ENCODE measurements at regions not wholly inside any gene's neighbourhood (a gene's known extent, or its start where the extent isn't known, plus 50 kb on each side); places are given as distances from the start of the nearest gene placed in this dataset.

DNA sequence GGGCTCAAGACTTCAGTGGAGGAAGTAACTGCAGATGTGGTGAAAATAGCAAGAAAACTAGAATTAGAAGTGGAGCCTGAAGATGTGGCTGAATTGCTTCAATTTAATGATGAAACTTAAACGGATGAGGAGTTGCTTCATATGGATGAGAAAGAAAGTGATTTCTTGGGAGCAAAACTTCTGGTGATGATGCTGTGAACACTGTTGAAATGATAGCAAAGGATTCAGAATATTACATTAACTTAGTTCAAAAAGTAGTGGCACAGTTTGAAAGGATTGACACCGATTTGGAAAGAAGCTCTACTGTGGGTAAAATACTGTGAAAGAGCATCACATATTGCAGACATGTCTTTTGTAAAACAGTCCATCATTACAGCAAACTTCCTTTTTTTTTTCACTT, 638.0 kb downstream of the NYAP2 start:
- H3K4me3 Mint-ChIP-seq: no peak overlapping the region
- H3K27me3 Mint-ChIP-seq: peaks cover 6 to 10% (median 8%) of the 10 kb centered on the region in 3 donors
- H3K27ac Mint-ChIP-seq: no peak overlapping the region
- H3K9me3 Mint-ChIP-seq: peaks cover 0 to 4% (median 0%) of the 10 kb centered on the region in 7 donors
- DNase-seq (no peak), ATAC-seq (ENCODE audit: low read depth in 2 of 2) (no peak)
- H3K4me1 Mint-ChIP-seq: no peaks in the 10 kb centered on the region
- no peaks in the 10 kb centered on the region for H3K36me3 Mint-ChIP-seq

GRCh38 chr2:226031647-226032501, 632.4 kb downstream of the NYAP2 start:
- Mint-ChIP-seq H3K4me3 (peak overlapping the region in 7 of 8 donors; percentile 69 to 92 (median 87)), H3K27ac (no peak overlapping the region), H3K36me3 (no peaks in the 10 kb centered on the region), H3K27me3 (peaks cover 20 to 33% (median 24%) of the 10 kb centered on the region in 3 donors), H3K4me1 (peaks cover 18 to 23% (median 20%) of the 10 kb centered on the region in 3 donors), H3K9me3 (peaks cover 0 to 4% (median 0%) of the 10 kb centered on the region in 7 donors)
- DNase-seq: no peak
- no peak for ATAC-seq (ENCODE audit: low read depth in 2 of 2)

DNA sequence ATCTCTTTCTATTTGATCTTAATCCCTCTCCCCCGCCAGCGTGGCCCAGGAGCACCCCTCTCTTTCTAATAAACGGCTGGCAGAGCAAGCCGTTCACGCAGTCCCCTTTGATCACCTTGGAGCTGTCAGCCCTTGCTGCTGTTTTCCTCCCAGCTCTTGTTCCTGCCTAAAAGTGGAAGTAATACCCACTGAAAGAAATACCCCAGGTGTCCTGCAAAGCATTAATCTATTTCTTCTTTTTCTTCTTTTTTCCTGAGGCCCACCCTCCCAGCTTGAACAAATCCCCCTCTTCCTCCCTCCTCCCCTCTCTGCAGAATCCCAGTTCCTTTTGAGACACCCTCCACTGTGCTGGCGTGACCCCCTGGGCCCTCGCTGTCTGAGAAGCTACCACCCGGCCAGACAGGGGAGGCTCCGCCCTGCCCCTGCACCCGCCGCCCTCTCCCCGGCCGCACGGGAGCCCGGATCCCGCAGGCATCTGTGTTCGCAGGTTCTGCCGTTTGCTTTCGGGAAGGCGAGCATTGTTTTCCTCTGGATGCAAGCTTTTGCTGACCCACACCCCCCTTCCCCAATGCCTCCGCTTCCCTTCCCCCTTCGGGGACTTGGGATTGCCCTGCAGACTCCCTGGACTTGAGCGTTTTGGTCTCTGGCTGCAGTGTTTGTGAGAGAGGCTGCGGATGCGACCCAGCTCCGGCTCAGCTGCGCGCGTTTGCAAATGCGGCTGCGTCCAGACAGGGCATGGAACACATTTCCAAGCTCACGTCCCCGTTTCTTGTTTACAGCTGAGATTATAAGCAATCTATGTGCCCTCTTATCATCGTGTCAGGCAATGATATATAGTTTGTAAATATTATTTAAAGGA, 631.5 kb downstream of the NYAP2 start:
- peak; percentile 3 for DNase-seq
- peaks cover 0 to 4% (median 0%) of the 10 kb centered on the region in 7 donors for H3K9me3 Mint-ChIP-seq
- H3K4me1 Mint-ChIP-seq: peaks cover 18 to 23% (median 20%) of the 10 kb centered on the region in 3 donors
- H3K36me3 Mint-ChIP-seq: no peaks in the 10 kb centered on the region
- ATAC-seq (ENCODE audit: low read depth in 2 of 2): peak; percentile 59 to 73
- H3K27ac Mint-ChIP-seq: peak overlapping the region in 4 of 6 donors; percentile 20 to 73 (median 47)
- H3K27me3 Mint-ChIP-seq: peaks cover 20 to 33% (median 28%) of the 10 kb centered on the region in 3 donors
- peak overlapping the region; percentile 69 to 92 (median 83) for H3K4me3 Mint-ChIP-seq

DNA sequence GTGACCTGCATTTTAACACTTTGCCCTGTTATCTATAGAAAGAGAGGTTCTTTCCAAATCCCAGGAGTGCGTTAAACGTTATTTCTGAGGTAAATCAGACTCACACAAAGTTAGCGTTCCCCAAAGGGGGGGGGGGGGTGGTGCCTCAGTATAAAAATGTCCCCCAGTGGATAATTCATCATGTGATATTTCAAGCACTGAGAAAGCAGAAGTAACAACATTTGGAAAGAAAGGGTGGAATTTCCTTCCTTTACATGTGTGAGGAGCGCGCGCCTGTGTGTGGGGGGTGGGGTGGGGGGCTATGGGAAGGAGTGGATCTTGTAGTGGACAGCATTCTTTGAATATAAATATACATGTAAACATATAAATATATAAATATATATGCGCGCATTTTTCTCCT, 630.9 kb downstream of the NYAP2 start:
- peak; percentile 40 to 67 for ATAC-seq (ENCODE audit: low read depth in 2 of 2)
- Mint-ChIP-seq H3K27me3 (peaks cover 20 to 33% (median 29%) of the 10 kb centered on the region in 3 donors), H3K36me3 (no peaks in the 10 kb centered on the region), H3K27ac (no peak overlapping the region), H3K9me3 (peaks cover 0 to 4% (median 0%) of the 10 kb centered on the region in 7 donors), H3K4me3 (peak overlapping the region; percentile 39 to 92 (median 78)), H3K4me1 (peaks cover 18 to 23% (median 20%) of the 10 kb centered on the region in 3 donors)
- DNase-seq: no peak

DNA sequence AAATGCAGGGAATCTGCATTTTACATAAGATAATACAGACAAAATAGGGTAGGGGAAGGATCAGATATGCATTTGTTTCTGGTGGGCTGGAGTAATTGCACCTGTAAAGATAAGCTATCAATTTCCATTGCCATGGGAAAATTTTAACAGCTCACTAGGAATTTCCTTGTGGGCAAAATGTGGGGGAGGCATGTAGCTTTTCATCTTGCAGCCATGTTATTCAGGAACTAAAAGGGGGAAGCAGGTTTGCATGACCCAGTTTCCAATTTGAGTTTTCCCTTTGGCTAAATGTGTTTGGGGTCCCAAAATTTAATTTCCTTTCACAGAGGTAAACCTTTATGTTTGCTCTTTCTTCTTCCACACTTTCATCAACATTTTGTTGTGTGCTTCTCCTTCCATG, 624.4 kb downstream of the NYAP2 start:
- no peaks in the 10 kb centered on the region for H3K4me1 Mint-ChIP-seq
- H3K27me3 Mint-ChIP-seq: peaks cover 0 to 6% (median 0%) of the 10 kb centered on the region in 3 donors
- H3K36me3 Mint-ChIP-seq: peaks cover 0 to 3% of the 10 kb centered on the region in 2 donors
- H3K9me3 Mint-ChIP-seq: peaks cover 2 to 6% (median 5%) of the 10 kb centered on the region in 7 donors
- DNase-seq: no peak
- H3K27ac Mint-ChIP-seq: no peak overlapping the region
- H3K4me3 Mint-ChIP-seq: no peak overlapping the region
- no peak for ATAC-seq (ENCODE audit: low read depth in 2 of 2)

DNA sequence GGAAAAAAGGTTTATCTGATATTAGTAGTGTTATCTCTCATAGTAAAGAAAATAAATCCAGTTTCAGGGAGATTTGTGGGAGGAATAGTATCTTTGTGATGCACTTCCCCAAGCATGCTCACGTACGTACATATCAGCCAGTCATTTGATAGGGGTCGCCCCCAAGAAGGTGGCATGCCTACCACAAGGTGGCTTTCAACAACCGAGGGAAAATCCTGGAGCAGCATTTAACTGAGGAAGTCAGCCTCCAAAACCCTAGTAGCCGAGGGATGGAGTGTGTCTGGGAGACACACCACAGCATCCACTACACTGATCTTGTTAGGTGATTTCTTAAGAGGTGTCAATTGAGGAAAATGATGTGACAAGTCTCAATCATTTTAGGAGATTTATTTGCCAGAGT, 623.9 kb downstream of the NYAP2 start:
- ATAC-seq (ENCODE audit: low read depth in 2 of 2) (no peak), DNase-seq (no peak)
- Mint-ChIP-seq H3K4me3 (no peak overlapping the region), H3K27ac (no peak overlapping the region), H3K27me3 (peaks cover 0 to 6% (median 0%) of the 10 kb centered on the region in 3 donors), H3K36me3 (peaks cover 0 to 4% of the 10 kb centered on the region in 2 donors), H3K4me1 (no peaks in the 10 kb centered on the region), H3K9me3 (peaks cover 5 to 12% (median 6%) of the 10 kb centered on the region in 7 donors)

DNA sequence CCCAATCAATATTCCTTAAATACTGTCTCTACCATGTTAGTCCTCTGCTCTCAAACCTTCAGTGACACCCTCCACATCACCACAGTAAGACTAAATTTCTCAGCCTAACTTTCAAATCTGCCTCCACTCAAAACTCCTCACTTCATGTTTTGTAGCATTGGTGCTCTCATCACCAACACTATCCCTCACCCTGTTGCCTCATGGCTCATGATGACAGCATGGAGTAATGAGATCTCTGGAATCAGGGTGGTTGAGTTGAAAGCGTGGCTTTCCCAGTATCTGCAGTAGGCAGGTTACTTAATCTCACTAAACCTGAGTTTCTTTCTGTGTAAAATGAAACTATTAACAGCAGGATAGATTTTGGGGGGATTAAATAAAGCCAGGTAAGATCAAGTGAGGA, 621.4 kb downstream of the NYAP2 start:
- no peak for ATAC-seq (ENCODE audit: low read depth in 2 of 2)
- Mint-ChIP-seq H3K9me3 (peaks cover 5 to 22% (median 10%) of the 10 kb centered on the region in 7 donors), H3K36me3 (peaks cover 0 to 4% of the 10 kb centered on the region in 2 donors), H3K4me3 (no peak overlapping the region), H3K27ac (no peak overlapping the region), H3K27me3 (peaks cover 0 to under 1% (median 0%) of the 10 kb centered on the region in 3 donors), H3K4me1 (no peaks in the 10 kb centered on the region)
- DNase-seq: no peak

DNA sequence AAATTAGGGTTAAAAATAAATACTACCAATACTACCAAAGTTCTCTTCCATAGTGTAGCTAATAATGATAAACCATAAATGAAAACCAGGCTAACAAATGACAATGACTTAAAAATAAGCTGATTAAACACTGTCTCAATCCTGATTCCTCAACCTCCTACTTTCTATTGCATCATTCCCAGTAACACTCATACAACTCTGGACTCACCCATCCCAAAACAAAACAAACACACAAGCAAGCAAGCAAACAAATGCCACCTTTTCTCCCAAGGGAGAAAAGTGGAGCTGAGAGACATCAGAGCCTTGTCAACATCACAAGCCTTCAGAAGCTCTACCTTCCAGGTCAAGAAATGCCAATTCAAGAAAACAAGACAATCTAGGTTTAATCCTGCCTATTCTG, 620.7 kb downstream of the NYAP2 start:
- Mint-ChIP-seq H3K4me3 (no peak overlapping the region), H3K36me3 (peaks cover 0 to 4% of the 10 kb centered on the region in 2 donors), H3K9me3 (peaks cover 5 to 22% (median 10%) of the 10 kb centered on the region in 7 donors), H3K27me3 (no peaks in the 10 kb centered on the region), H3K27ac (no peak overlapping the region), H3K4me1 (no peaks in the 10 kb centered on the region)
- ATAC-seq (ENCODE audit: low read depth in 2 of 2) (no peak), DNase-seq (no peak)

DNA sequence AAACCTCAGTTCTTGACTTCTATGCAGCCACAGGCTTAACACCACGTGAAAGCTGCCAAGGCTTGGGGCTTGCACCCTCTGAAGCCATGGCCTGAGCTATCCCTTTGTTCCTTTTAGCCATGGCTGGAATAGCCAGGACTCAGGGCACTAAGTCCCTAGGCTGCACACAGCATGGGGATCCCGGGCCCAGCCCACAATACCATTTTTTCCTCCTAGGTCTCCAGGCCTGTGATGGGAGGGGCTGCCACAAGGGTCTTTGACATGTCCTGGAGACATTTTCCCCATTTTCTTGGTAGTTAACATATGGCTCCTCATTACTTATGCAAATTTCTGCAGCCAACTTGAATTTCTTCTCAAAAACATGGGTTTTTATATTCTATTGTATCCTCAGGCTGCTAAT, 619.1 kb downstream of the NYAP2 start:
- Mint-ChIP-seq H3K4me3 (no peak overlapping the region), H3K9me3 (peaks cover 5 to 22% (median 10%) of the 10 kb centered on the region in 7 donors), H3K36me3 (peaks cover 0 to 4% of the 10 kb centered on the region in 2 donors), H3K27ac (no peak overlapping the region), H3K27me3 (no peaks in the 10 kb centered on the region), H3K4me1 (no peaks in the 10 kb centered on the region)
- DNase-seq (no peak), ATAC-seq (ENCODE audit: low read depth in 2 of 2) (no peak)

DNA sequence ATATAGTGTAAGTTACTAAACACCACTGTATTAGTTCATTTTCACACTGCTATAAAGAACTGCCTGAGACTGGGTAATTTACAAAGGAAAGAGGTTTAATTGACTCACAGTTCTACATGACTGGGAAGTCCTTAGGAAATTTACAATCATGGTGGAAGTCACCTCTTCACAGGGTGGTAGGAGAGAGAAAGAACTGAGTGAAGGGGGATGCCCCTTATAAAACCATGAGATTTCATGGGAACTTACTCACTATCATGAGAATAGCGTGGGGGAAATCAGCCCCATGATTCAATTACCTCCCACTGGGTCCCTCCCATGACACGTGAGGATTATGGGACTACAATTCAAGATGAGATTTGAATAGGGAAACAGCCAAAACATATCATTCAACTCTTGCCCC, 618.0 kb downstream of the NYAP2 start:
- ATAC-seq (ENCODE audit: low read depth in 2 of 2): no peak
- Mint-ChIP-seq H3K4me1 (no peaks in the 10 kb centered on the region), H3K27me3 (no peaks in the 10 kb centered on the region), H3K36me3 (peaks cover 0 to 4% of the 10 kb centered on the region in 2 donors), H3K4me3 (peak overlapping the region in 1 of 8 donors; percentile 49), H3K27ac (no peak overlapping the region), H3K9me3 (peaks cover 5 to 22% (median 10%) of the 10 kb centered on the region in 7 donors)
- DNase-seq: no peak

GRCh38 chr2:226017107-226017506, 617.6 kb downstream of the NYAP2 start:
- ATAC-seq (ENCODE audit: low read depth in 2 of 2): no peak
- H3K27ac Mint-ChIP-seq: no peak overlapping the region
- no peaks in the 10 kb centered on the region for H3K4me1 Mint-ChIP-seq
- peaks cover 5 to 22% (median 10%) of the 10 kb centered on the region in 7 donors for H3K9me3 Mint-ChIP-seq
- H3K4me3 Mint-ChIP-seq: no peak overlapping the region
- peaks cover 0 to 4% of the 10 kb centered on the region in 2 donors for H3K36me3 Mint-ChIP-seq
- no peak for DNase-seq
- H3K27me3 Mint-ChIP-seq: no peaks in the 10 kb centered on the region

DNA sequence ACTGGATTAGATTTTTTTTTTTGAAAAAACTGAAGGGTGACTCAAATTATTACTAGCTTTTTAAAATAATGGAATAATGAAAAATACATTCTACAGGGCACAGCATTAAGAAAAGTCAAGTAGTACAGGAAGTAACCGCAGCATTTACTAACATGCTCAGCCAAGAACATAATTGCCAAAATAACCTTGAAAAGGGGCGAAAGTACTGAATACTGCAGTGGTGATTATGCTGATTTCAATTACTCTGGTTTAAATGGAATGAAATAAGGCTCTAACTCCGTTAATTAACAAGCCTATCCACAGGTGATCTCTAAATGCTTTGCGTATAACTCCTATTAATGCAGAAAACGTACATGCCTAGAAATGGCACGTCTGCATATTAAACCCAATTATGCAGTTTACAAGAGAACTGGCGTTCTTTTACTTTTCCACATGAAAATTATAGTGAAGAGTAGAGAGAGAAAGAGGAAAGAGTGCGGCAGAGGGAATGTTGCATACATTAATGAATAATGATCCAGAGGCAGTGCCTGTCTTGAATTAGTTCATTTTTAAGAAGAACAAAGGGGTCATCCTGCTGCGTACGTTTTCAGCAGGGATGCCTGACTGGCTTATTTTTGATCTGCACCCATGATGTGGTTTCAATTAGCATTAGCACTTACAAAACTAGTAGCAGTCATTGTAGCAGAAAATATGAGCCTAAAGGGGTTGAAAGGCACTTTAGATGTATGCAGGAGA, 612.4 kb downstream of the NYAP2 start:
- no peak for ATAC-seq (ENCODE audit: low read depth in 2 of 2)
- no peak overlapping the region for H3K27ac Mint-ChIP-seq
- no peaks in the 10 kb centered on the region for H3K36me3 Mint-ChIP-seq
- no peak overlapping the region for H3K4me3 Mint-ChIP-seq
- no peak for DNase-seq
- peaks cover 0 to 3% (median 0%) of the 10 kb centered on the region in 7 donors for H3K9me3 Mint-ChIP-seq
- H3K27me3 Mint-ChIP-seq: peaks cover 0 to 5% (median 4%) of the 10 kb centered on the region in 3 donors
- no peaks in the 10 kb centered on the region for H3K4me1 Mint-ChIP-seq

GRCh38 chr2:226002438-226002837, 602.9 kb downstream of the NYAP2 start:
- peaks cover 0 to 5% (median 0%) of the 10 kb centered on the region in 7 donors for H3K9me3 Mint-ChIP-seq
- no peak overlapping the region for H3K27ac Mint-ChIP-seq
- H3K4me3 Mint-ChIP-seq: no peak overlapping the region
- ATAC-seq (ENCODE audit: low read depth in 2 of 2) (no peak), DNase-seq (no peak)
- no peaks in the 10 kb centered on the region for H3K36me3 Mint-ChIP-seq
- H3K27me3 Mint-ChIP-seq: peaks cover 0 to 3% (median 0%) of the 10 kb centered on the region in 3 donors
- no peaks in the 10 kb centered on the region for H3K4me1 Mint-ChIP-seq

All from naive B cell (primary cell).